GM21515 (cell line): ENCODE measurements at regions not wholly inside any gene's neighbourhood (a gene's known extent, or its start where the extent isn't known, plus 50 kb on each side); places are given as distances from the start of the nearest gene placed in this dataset.

ENCODE experiments used
- ATAC-seq: cut with Tn5 transposase; IDR thresholded peaks from one replicate; pipeline ENCODE4 v1.9.1; 2021; ENCODE audit not compliant: unreplicated experiment

GRCh38 chr3:24595796-24596195 is 101.1 kb upstream of the THRB start:
- no peak for ATAC-seq

DNA sequence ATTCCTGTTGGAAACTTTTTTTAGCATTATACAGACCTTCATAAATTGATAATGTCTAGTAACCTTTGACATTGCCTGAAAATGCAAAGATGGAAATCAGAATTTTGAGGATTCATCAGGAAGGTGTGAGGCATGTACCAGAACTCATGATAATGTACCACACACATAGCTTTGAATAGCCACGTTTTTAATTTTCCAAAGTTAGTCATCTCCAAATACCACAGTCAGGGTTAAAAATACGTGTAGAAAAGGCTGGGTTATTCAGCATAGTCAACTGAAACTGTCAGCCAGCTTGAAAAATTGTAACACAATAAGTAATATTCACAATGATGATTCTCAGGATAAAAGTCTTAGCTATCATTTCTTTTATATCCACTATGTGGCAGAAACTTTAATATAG is 102.0 kb upstream of the THRB start:
- ATAC-seq, result no peak

DNA sequence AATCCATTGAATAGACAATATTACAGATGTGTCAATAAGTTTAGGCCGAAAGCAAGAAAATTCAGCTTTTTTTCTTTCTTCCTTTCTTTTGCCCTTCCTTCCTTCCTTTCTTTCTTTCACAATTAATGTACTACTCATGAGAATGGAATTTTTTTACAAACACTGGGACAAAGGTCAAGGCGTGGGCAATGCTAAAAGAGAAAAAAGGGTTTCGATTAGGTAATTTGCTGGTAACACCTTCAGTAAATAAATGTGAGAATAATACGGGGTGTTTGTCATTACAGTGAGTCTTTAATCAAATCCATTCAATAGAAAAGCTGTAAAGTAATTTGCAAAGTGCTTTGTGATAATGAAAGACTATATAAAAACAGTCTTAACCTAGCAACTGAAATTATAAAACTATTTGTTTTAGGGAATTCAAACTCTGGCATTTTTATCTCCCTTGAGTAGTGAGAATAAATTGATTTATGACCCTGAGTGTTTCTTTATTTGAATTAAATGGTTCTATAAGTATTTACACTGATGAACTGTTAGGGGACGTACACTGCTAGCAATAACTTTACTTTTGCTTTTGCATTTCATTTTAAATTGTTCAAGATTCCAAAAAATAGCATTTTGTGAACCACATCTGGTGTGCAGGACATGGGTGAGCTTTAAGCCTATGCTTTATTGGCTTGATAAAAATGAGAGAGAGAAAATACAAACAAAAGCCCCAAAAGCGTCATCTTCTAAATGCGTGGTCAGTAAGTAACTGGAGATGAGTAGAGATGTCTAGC is 104.2 kb upstream of the THRB start:
- ATAC-seq, result no peak

DNA sequence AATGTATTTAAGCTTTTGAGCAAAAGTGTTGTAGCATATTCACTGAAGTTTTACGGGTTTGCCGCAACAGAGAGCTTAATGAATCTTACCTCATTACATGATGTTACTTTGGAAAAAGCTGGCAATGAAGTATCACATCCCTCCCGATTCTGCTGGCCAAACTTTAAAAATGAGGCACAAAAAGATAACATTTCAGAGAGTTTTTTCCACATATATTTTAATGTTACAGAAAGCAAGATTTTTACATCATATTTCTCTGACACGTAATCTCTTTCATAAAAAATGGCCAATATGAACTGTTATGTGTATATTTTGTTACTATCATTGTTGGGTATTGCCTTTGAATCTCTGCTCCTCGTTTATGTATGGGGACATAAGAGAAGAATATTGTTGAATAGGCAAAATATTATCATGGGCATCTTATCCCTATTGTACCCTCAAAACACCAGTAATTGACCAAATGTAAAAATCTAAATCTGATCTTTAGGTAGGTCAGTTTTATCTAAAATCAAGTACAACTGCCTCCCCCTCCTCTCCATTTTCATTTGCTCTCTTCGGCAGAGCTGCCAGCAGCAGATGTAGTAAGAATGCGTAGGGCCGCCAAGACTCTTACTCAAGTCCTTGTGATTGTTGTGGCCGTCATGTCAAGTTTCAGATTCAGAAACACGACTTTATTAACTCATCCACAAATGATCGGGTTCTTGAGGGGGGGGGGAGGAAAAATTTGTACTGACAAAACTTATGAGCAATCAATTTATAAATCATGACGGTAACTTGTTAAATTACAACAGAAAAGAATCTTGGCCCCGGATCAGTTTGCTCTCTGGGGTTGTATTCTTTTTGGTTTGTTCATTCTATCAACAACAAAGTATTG is 106.7 kb upstream of the THRB start:
- no peak for ATAC-seq

GRCh38 chr3:24604215-24604614 is 109.6 kb upstream of the THRB start:
- ATAC-seq, result no peak

GRCh38 chr3:24605511-24606028 is 110.9 kb upstream of the THRB start:
- no peak for ATAC-seq

GRCh38 chr3:24607281-24607680 is 112.6 kb upstream of the THRB start:
- ATAC-seq, result no peak

- ATAC-seq, result no peak
These were observed 114.2 kb upstream of the THRB start for GRCh38 chr3:24608701-24609390.

DNA sequence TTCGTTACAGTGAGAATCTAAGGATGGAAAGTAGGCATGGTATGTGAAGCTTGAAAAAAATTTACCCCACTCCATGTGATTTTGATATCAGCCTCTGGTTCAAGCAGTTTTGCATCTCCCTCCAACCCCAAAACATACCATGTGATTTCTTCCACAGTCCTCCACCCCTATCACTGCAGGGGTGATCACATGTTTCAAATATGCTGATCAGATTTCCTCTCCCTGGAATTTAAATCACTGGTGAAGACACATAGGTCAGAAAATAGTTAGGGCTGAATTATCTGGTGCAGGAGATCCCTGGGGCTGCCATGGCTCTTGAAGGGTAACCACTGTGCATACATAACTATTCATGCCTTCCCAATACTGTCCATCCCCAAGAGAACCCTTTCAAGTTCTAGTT is 119.7 kb upstream of the THRB start:
- no peak for ATAC-seq

GRCh38 chr3:24615177-24615576 is 120.5 kb upstream of the THRB start:
- no peak for ATAC-seq

GRCh38 chr3:24616110-24616829 is 121.6 kb upstream of the THRB start:
- no peak for ATAC-seq

- ATAC-seq, result no peak
These were observed 127.5 kb upstream of the THRB start for GRCh38 chr3:24622138-24622537.

DNA sequence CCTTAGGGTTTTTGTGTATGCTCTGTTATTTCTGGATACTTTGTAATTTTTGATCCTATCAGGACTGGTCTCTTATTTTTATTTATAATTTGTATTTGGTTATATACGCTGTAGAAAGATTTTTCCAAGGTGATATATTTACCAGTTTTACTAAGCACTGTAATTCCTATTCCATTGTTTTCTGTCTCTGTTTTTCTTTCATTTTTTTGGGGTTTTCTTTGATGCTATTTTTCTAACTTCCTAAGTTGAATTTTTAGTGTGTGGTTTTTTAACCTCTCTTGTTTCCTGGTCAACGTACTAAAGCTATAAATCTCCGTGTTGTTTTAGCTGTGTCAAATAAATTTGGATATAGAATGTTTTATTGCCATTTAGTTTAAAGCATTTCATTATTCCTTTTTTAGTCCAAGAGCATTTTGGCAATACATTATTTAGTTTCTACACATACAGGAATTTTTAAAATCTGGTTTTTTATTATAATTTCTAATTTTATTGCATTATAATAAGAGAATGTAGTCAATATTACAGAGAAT is 128.1 kb upstream of the THRB start:
- ATAC-seq, result no peak

- no peak for ATAC-seq
These were observed 129.0 kb upstream of the THRB start for GRCh38 chr3:24623657-24624056.

DNA sequence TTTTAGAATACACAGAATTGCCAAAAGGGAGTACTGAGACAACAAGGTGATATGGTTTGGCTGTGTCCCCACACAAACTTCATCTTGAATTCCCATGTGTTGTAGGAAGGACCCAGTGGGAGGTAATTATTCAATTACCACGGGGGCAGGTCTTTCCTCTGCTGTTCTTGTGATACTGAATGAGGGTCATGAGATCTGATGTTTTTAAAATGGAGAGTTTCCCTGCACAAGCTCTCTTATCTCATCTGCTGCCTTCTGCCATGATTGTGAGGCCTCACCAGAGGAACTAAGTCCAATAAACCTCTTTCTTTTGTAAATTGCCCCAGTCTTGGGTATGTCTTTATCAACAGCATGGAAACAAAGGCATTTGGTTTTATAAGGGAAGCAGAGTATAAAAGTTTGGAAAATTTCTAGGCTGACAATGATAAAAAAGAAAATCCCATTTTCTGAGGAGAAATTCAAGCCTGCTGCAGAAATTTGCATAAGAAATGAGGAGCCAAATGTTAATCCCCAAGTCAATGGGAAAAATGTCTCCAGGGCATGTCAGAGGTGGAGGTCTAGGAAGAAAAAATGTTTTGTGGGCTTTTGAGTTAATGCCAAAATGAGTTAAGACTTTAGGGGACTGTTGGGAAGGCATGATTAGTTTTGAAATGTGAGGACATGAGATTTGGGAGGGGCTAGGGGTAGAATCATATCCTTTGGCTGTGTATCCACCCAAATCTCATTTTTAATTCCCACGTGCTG is 130.5 kb upstream of the THRB start:
- no peak for ATAC-seq

- ATAC-seq, result no peak
These were observed 134.0 kb upstream of the THRB start for GRCh38 chr3:24628523-24629258.

- no peak for ATAC-seq
These were observed 136.8 kb upstream of the THRB start for GRCh38 chr3:24631481-24631880.

DNA sequence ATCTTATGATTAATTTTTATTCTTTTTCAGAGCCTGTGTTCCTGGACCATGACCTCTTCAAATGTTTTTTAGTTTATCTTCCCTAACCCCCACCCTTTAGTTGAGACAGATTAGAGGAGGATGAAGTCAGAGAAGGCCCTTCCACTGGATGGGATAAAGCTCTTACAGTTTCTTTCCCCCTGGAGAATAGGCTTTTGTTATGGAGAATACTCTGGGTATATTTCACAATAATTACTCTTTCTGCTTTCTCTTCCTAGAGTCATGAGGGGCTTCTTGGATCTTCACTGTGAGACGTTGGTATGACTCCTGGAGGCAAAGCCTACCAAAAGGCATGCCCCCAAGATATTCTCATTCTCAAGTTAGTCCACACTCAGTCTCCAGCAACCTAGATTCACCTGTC is 144.4 kb upstream of the THRB start:
- no peak for ATAC-seq
